ENCODE measurements at regions not wholly inside any gene's neighbourhood (a gene's known extent, or its start where the extent isn't known, plus 50 kb on each side); places are given as distances from the start of the nearest gene placed in this dataset.
A peak's percentile ranks its signal among the peaks of the same experiment; 100 is the strongest.

- intact Hi-C loops (cut with micrococcal nuclease) = no loop called here
- Mint-ChIP-seq H3K9me3 (no peaks in the 10 kb centered on the region), H3K27me3 (peaks cover 7% of the 10 kb centered on the region), H3K4me1 (no peaks in the 10 kb centered on the region), H3K36me3 (ENCODE audit: low read depth) (no peaks in the 10 kb centered on the region), H3K27ac (no peak overlapping the region), H3K4me3 (no peak overlapping the region)
- no peak for DNase-seq
Measured at GRCh38 chr4:174141876-174142275, 141.6 kb downstream of the FBXO8 start.

- intact Hi-C loops (cut with micrococcal nuclease) = no loop called here
- H3K4me3 Mint-ChIP-seq = no peak overlapping the region
- no peaks in the 10 kb centered on the region for H3K4me1 Mint-ChIP-seq
- H3K9me3 Mint-ChIP-seq = no peaks in the 10 kb centered on the region
- H3K36me3 Mint-ChIP-seq (ENCODE audit: low read depth) = no peaks in the 10 kb centered on the region
- no peak for DNase-seq
- no peak overlapping the region for H3K27ac Mint-ChIP-seq
- H3K27me3 Mint-ChIP-seq = peaks cover 2% of the 10 kb centered on the region
Measured at GRCh38 chr4:174138616-174139015, 144.9 kb downstream of the FBXO8 start.

GRCh38 chr4:174137698-174138097 is 145.8 kb downstream of the FBXO8 start:
- intact Hi-C loops (cut with micrococcal nuclease) = no loop called here
- peaks cover 2% of the 10 kb centered on the region for H3K27me3 Mint-ChIP-seq
- no peak for DNase-seq
- H3K4me3 Mint-ChIP-seq = no peak overlapping the region
- H3K36me3 Mint-ChIP-seq (ENCODE audit: low read depth) = no peaks in the 10 kb centered on the region
- no peak overlapping the region for H3K27ac Mint-ChIP-seq
- H3K9me3 Mint-ChIP-seq = no peaks in the 10 kb centered on the region
- no peaks in the 10 kb centered on the region for H3K4me1 Mint-ChIP-seq

GRCh38 chr4:174135936-174136406 is 147.5 kb downstream of the FBXO8 start:
- H3K27ac Mint-ChIP-seq = no peak overlapping the region
- no peak overlapping the region for H3K4me3 Mint-ChIP-seq
- peaks cover 2% of the 10 kb centered on the region for H3K27me3 Mint-ChIP-seq
- H3K4me1 Mint-ChIP-seq = no peaks in the 10 kb centered on the region
- DNase-seq = no peak
- no peaks in the 10 kb centered on the region for H3K36me3 Mint-ChIP-seq (ENCODE audit: low read depth)
- H3K9me3 Mint-ChIP-seq = no peaks in the 10 kb centered on the region
- intact Hi-C loops (cut with micrococcal nuclease) = no loop called here

- no peaks in the 10 kb centered on the region for H3K4me1 Mint-ChIP-seq
- H3K9me3 Mint-ChIP-seq = no peaks in the 10 kb centered on the region
- no peak overlapping the region for H3K4me3 Mint-ChIP-seq
- H3K27me3 Mint-ChIP-seq = peaks cover 2% of the 10 kb centered on the region
- no peak for DNase-seq
- no peak overlapping the region for H3K27ac Mint-ChIP-seq
- no peaks in the 10 kb centered on the region for H3K36me3 Mint-ChIP-seq (ENCODE audit: low read depth)
- intact Hi-C loops (cut with micrococcal nuclease) = no loop called here
Measured at GRCh38 chr4:174135530-174135929, 147.9 kb downstream of the FBXO8 start.

GRCh38 chr4:174134361-174134760 is 149.1 kb downstream of the FBXO8 start:
- Mint-ChIP-seq H3K9me3 (no peaks in the 10 kb centered on the region), H3K27me3 (peaks cover 2% of the 10 kb centered on the region), H3K4me1 (no peaks in the 10 kb centered on the region), H3K27ac (no peak overlapping the region), H3K4me3 (no peak overlapping the region), H3K36me3 (ENCODE audit: low read depth) (no peaks in the 10 kb centered on the region)
- DNase-seq = no peak
- intact Hi-C loops (cut with micrococcal nuclease) = no loop called here

GRCh38 chr4:174133551-174133950 is 149.9 kb downstream of the FBXO8 start:
- Mint-ChIP-seq H3K4me3 (no peak overlapping the region), H3K36me3 (ENCODE audit: low read depth) (no peaks in the 10 kb centered on the region), H3K4me1 (no peaks in the 10 kb centered on the region), H3K27ac (no peak overlapping the region), H3K9me3 (no peaks in the 10 kb centered on the region), H3K27me3 (peaks cover 2% of the 10 kb centered on the region)
- DNase-seq = no peak
- intact Hi-C loops (cut with micrococcal nuclease) = no loop called here

- intact Hi-C loops (cut with micrococcal nuclease) = no loop called here
- H3K27me3 Mint-ChIP-seq = peaks cover 3% of the 10 kb centered on the region
Measured at GRCh38 chr4:174131901-174132300, 151.6 kb downstream of the FBXO8 start.

GRCh38 chr4:174122705-174123104 is 160.8 kb downstream of the FBXO8 start:
- no peaks in the 10 kb centered on the region for H3K9me3 Mint-ChIP-seq
- no peak for DNase-seq
- no peaks in the 10 kb centered on the region for H3K4me1 Mint-ChIP-seq
- H3K36me3 Mint-ChIP-seq (ENCODE audit: low read depth) = no peaks in the 10 kb centered on the region
- H3K27ac Mint-ChIP-seq = no peak overlapping the region
- H3K27me3 Mint-ChIP-seq = peaks cover 27% of the 10 kb centered on the region
- no peak overlapping the region for H3K4me3 Mint-ChIP-seq
- intact Hi-C loops (cut with micrococcal nuclease) = no loop called here

More at GRCh38 chr4:174131901-174132300, 151.6 kb downstream of the FBXO8 start:
- H3K27ac Mint-ChIP-seq = no peak overlapping the region
- no peak overlapping the region for H3K4me3 Mint-ChIP-seq
- DNase-seq = no peak
- no peaks in the 10 kb centered on the region for H3K36me3 Mint-ChIP-seq (ENCODE audit: low read depth)
- no peaks in the 10 kb centered on the region for H3K4me1 Mint-ChIP-seq
- H3K9me3 Mint-ChIP-seq = no peaks in the 10 kb centered on the region

- intact Hi-C loops (cut with micrococcal nuclease) = loop anchor here (1.0 kb wide), 1 partner anchor 614 kb away; no protein-coding TSS in a partner anchor
- Mint-ChIP-seq H3K36me3 (ENCODE audit: low read depth) (no peaks in the 10 kb centered on the region), H3K27ac (no peak overlapping the region), H3K4me1 (no peaks in the 10 kb centered on the region), H3K27me3 (peaks cover 27% of the 10 kb centered on the region), H3K9me3 (no peaks in the 10 kb centered on the region), H3K4me3 (no peak overlapping the region)
- DNase-seq = peak; percentile 63
Measured at GRCh38 chr4:174120446-174121295, 162.8 kb downstream of the FBXO8 start.

GRCh38 chr4:174119830-174120229 is 163.6 kb downstream of the FBXO8 start:
- H3K27ac Mint-ChIP-seq = no peak overlapping the region
- no peaks in the 10 kb centered on the region for H3K9me3 Mint-ChIP-seq
- no peaks in the 10 kb centered on the region for H3K4me1 Mint-ChIP-seq
- no peak for DNase-seq
- H3K27me3 Mint-ChIP-seq = peaks cover 29% of the 10 kb centered on the region
- intact Hi-C loops (cut with micrococcal nuclease) = loop anchor here (1.0 kb wide), 1 partner anchor 614 kb away; no protein-coding TSS in a partner anchor
- H3K36me3 Mint-ChIP-seq (ENCODE audit: low read depth) = no peaks in the 10 kb centered on the region
- no peak overlapping the region for H3K4me3 Mint-ChIP-seq

GRCh38 chr4:174119051-174119450 is 164.4 kb downstream of the FBXO8 start:
- DNase-seq = no peak
- intact Hi-C loops (cut with micrococcal nuclease) = no loop called here
- peaks cover 27% of the 10 kb centered on the region for H3K27me3 Mint-ChIP-seq
- H3K27ac Mint-ChIP-seq = no peak overlapping the region
- H3K4me1 Mint-ChIP-seq = no peaks in the 10 kb centered on the region
- no peak overlapping the region for H3K4me3 Mint-ChIP-seq
- H3K9me3 Mint-ChIP-seq = no peaks in the 10 kb centered on the region
- H3K36me3 Mint-ChIP-seq (ENCODE audit: low read depth) = no peaks in the 10 kb centered on the region

GRCh38 chr4:174118171-174118570 is 165.3 kb downstream of the FBXO8 start:
- H3K36me3 Mint-ChIP-seq (ENCODE audit: low read depth) = no peaks in the 10 kb centered on the region
- H3K4me1 Mint-ChIP-seq = no peaks in the 10 kb centered on the region
- intact Hi-C loops (cut with micrococcal nuclease) = no loop called here
- H3K27me3 Mint-ChIP-seq = peaks cover 29% of the 10 kb centered on the region
- DNase-seq = no peak
- no peak overlapping the region for H3K27ac Mint-ChIP-seq
- H3K9me3 Mint-ChIP-seq = no peaks in the 10 kb centered on the region
- no peak overlapping the region for H3K4me3 Mint-ChIP-seq

- H3K27ac Mint-ChIP-seq = no peak overlapping the region
- no peak for DNase-seq
- intact Hi-C loops (cut with micrococcal nuclease) = no loop called here
- H3K36me3 Mint-ChIP-seq (ENCODE audit: low read depth) = no peaks in the 10 kb centered on the region
- H3K27me3 Mint-ChIP-seq = peaks cover 24% of the 10 kb centered on the region
- no peak overlapping the region for H3K4me3 Mint-ChIP-seq
- no peaks in the 10 kb centered on the region for H3K4me1 Mint-ChIP-seq
- H3K9me3 Mint-ChIP-seq = no peaks in the 10 kb centered on the region
Measured at GRCh38 chr4:174117445-174117844, 166.0 kb downstream of the FBXO8 start.

All from activated CD4-positive, alpha-beta T cell treated with anti-CD3 and anti-CD28 coated beads, Interleukin-2, amount 10 ng/mL, durations not matched to agents 24 days and 14 days (primary cell).